Natural killer cell (primary cell): ENCODE measurements at regions not wholly inside any gene's neighbourhood (a gene's known extent, or its start where the extent isn't known, plus 50 kb on each side); places are given as distances from the start of the nearest gene placed in this dataset.
A peak's percentile ranks its signal among the peaks of the same experiment; 100 is the strongest.

Experiments used
- ATAC-seq, 3 donors: fragments of 150-1000 bp in 2 of 3; fragments of 200-7000 bp in 1 of 3; cut with Tn5 transposase; 1 replicate in 1 of 3; 2 replicates in 2 of 3; pipeline ENCODE4 v1.10.0; 2021; ENCODE audit warnings: mild to moderate bottlenecking in 2 of 3, moderate library complexity in 2 of 3
- DNase-seq, 2 donors: peaks; one replicate each; pipeline versions ENCODE4 v3.0.0 to v3.0.0-alpha.2; 2013 to 2021; ENCODE audit warnings: mixed read lengths in 1 of 2
- H3K27ac ChIP-seq: one replicate; pipeline ENCODE4 v1.5.1; 2013; ENCODE audit warnings: mild to moderate bottlenecking, low read length
- H3K27me3 ChIP-seq: one replicate; pipeline ENCODE4 v1.6.1; 2013; ENCODE audit warnings: low read length; ENCODE audit not compliant: control insufficient read depth, insufficient read depth
- H3K36me3 ChIP-seq: one replicate; pipeline ENCODE4 v1.6.1; 2013; ENCODE audit warnings: low read length; ENCODE audit not compliant: control insufficient read depth, insufficient read depth
- H3K4me1 ChIP-seq: one replicate; pipeline ENCODE4 v1.6.1; 2013; ENCODE audit warnings: low read length; ENCODE audit not compliant: control insufficient read depth, insufficient read depth
- H3K4me3 ChIP-seq: one replicate; pipeline ENCODE4 v1.5.1; 2013; ENCODE audit warnings: low read length
- H3K9me3 ChIP-seq: one replicate; pipeline ENCODE4 v1.6.1; 2013; ENCODE audit warnings: low read length; ENCODE audit not compliant: control insufficient read depth, insufficient read depth
- H3K27ac Mint-ChIP-seq, 2 donors: one replicate each; pipeline ENCODE4 v1.8.0; 2022; ENCODE audit warnings: mild to moderate bottlenecking in 2 of 2, mixed read lengths in 2 of 2, moderate library complexity in 1 of 2
- H3K27me3 Mint-ChIP-seq, 2 donors: one replicate each; pipeline ENCODE4 v1.8.0; 2022; ENCODE audit warnings: low read depth in 2 of 2, mixed read lengths in 2 of 2
- H3K36me3 Mint-ChIP-seq: one replicate; pipeline ENCODE4 v1.8.0; 2022; ENCODE audit warnings: mixed read lengths
- H3K4me1 Mint-ChIP-seq, 2 donors: one replicate each; pipeline ENCODE4 v1.8.0; 2022; ENCODE audit warnings: mixed read lengths in 2 of 2
- H3K4me3 Mint-ChIP-seq: one replicate; pipeline ENCODE4 v1.8.0; 2022; ENCODE audit warnings: mild to moderate bottlenecking, moderate library complexity, mixed read lengths
- H3K9me3 Mint-ChIP-seq, 2 donors: one replicate each; pipeline ENCODE4 v1.8.0; 2022; ENCODE audit warnings: mixed read lengths in 2 of 2
- WGBS: methylation state at CpG from one replicate; pipeline ENCODE4 v1.1.7; 2013; ENCODE audit warnings: missing lambda C conversion rate; ENCODE audit not compliant: insufficient coverage; 5-methylcytosine and 5-hydroxymethylcytosine counted together
- intact Hi-C: fragments of 100-400 bp; cut with micrococcal nuclease; formaldehyde crosslinking; loops from one replicate; pipeline ENCODE4 v1.14.2; 2022
- TF ChIP-seq, protein P1 (sequence below): fragments of 200-600 bp; IDR thresholded peaks from one replicate; pipeline ENCODE4 v1.8.0; 2022; ENCODE audit warnings: antibody characterized with exemption

GRCh38 chr9:72444435-72444834, 77.0 kb upstream of the TMC1 start:
- Histone ChIP-seq H3K36me3 (no peaks in the 10 kb centered on the region), H3K27me3 (no peaks in the 10 kb centered on the region), H3K9me3 (no peaks in the 10 kb centered on the region), H3K4me3 (no peak overlapping the region), H3K27ac (no peak overlapping the region), H3K4me1 (peaks cover 14% of the 10 kb centered on the region)
- H3K27ac Mint-ChIP-seq = peak overlapping the region in 1 of 2 donors; percentile 46
- 91% methylated on average over 1 of the region's 1 CpG for WGBS
- TF ChIP-seq, protein P1, sequence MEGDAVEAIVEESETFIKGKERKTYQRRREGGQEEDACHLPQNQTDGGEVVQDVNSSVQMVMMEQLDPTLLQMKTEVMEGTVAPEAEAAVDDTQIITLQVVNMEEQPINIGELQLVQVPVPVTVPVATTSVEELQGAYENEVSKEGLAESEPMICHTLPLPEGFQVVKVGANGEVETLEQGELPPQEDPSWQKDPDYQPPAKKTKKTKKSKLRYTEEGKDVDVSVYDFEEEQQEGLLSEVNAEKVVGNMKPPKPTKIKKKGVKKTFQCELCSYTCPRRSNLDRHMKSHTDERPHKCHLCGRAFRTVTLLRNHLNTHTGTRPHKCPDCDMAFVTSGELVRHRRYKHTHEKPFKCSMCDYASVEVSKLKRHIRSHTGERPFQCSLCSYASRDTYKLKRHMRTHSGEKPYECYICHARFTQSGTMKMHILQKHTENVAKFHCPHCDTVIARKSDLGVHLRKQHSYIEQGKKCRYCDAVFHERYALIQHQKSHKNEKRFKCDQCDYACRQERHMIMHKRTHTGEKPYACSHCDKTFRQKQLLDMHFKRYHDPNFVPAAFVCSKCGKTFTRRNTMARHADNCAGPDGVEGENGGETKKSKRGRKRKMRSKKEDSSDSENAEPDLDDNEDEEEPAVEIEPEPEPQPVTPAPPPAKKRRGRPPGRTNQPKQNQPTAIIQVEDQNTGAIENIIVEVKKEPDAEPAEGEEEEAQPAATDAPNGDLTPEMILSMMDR = no peak
- H3K36me3 Mint-ChIP-seq = no peaks in the 10 kb centered on the region
- H3K4me1 Mint-ChIP-seq = peaks cover 7 to 15% of the 10 kb centered on the region in 2 donors
- H3K9me3 Mint-ChIP-seq = no peaks in the 10 kb centered on the region
- H3K27me3 Mint-ChIP-seq = peaks cover 26 to 44% of the 10 kb centered on the region in 2 donors
- intact Hi-C loops = loop anchor here (5.0 kb wide), 1 partner anchor 143 kb away; no protein-coding TSS in a partner anchor
- H3K4me3 Mint-ChIP-seq = no peak overlapping the region
- DNase-seq = no peak
- ATAC-seq = no peak

DNA sequence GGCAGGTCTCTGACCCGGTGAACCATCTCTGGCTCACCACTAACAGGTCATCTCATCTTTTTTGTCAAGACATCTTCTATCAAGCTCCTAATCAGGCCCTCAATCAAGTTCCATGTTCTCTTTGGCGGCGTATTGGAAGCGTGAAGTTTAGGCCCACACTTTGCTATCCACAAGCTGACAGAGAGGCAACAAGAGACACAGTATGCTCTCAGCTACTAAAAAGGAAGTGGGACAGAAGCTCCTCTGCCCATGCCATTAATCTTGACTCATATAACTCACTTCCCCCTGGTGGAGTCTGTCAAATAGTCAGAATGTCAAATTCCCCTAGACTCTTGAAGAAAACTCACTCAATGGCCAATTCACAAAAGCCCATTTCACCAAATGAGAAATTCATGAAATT, 77.6 kb upstream of the TMC1 start:
- ATAC-seq (peak; percentile 69 to 76 (median 71)), DNase-seq (peak in 1 of 2 donors; percentile 43)
- Histone ChIP-seq H3K4me3 (no peak overlapping the region), H3K27me3 (no peaks in the 10 kb centered on the region), H3K27ac (peak overlapping the region; percentile 16), H3K36me3 (no peaks in the 10 kb centered on the region), H3K4me1 (peaks cover 14% of the 10 kb centered on the region), H3K9me3 (no peaks in the 10 kb centered on the region)
- H3K4me3 Mint-ChIP-seq = no peak overlapping the region
- no peaks in the 10 kb centered on the region for H3K36me3 Mint-ChIP-seq
- TF ChIP-seq, protein P1 = no peak
- intact Hi-C loops = loop anchor here (5.0 kb wide), 1 partner anchor 143 kb away; no protein-coding TSS in a partner anchor
- peaks cover 22 to 44% of the 10 kb centered on the region in 2 donors for H3K27me3 Mint-ChIP-seq
- H3K9me3 Mint-ChIP-seq = no peaks in the 10 kb centered on the region
- peak overlapping the region; percentile 15 to 46 for H3K27ac Mint-ChIP-seq
- WGBS = 28% methylated on average over 4 of the region's 4 CpGs
- H3K4me1 Mint-ChIP-seq = peaks cover 7 to 15% of the 10 kb centered on the region in 2 donors

DNA sequence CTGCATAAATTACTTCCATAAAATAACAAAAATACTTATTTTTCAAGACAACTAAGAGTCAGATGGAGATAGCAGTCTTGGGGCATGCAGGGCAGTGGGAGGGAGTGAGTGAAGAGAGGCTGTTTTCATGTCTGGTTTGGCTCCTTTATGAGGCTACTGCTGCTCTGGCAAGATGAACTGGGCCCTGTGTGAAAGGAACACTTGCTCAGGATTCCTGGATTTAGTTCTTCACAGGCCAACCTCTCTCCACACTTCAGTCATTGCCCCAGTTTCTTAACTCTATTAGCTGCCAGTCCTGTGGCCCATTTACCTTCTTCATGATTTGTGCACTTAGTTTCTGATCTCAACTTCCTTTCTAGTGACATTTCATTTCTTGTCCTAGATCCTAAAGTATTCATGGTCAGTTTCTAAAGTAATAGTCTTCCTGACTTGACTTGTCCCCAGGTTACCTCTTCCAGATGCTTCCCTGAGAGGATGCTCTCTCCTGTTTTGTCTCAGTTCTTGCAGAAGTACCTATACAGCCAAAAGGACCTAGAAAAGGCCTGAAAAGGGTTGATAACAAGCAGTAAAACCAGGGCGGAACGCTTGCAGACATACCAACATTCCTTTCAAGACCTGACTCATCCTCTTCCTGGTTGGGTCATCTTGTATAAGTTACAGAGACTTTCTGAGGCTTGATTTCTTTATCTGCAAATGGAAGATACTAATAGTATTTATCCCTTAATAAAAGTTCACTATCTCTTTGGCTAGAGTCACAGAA, 77.0 kb upstream of the ZFAND5 start:
- intact Hi-C loops = loop anchor here (5.0 kb wide), 1 partner anchor 145 kb away; no protein-coding TSS in a partner anchor
- no peaks in the 10 kb centered on the region for H3K36me3 ChIP-seq
- Mint-ChIP-seq H3K4me3 (no peak overlapping the region), H3K9me3 (no peaks in the 10 kb centered on the region), H3K27me3 (peaks cover 16 to 51% of the 10 kb centered on the region in 2 donors), H3K27ac (no peak overlapping the region), H3K36me3 (no peaks in the 10 kb centered on the region), H3K4me1 (peaks cover 7 to 15% of the 10 kb centered on the region in 2 donors)
- no peak overlapping the region for H3K4me3 ChIP-seq
- ATAC-seq (no peak), DNase-seq (no peak)
- no CpG with 5 or more reads among the region's 2 CpGs for WGBS
- H3K9me3 ChIP-seq = no peaks in the 10 kb centered on the region
- no peaks in the 10 kb centered on the region for H3K27me3 ChIP-seq
- peaks cover 14% of the 10 kb centered on the region for H3K4me1 ChIP-seq
- TF ChIP-seq, protein P1 = no peak
- no peak overlapping the region for H3K27ac ChIP-seq
